ENCODE measurements at regions not wholly inside any gene's neighbourhood (a gene's known extent, or its start where the extent isn't known, plus 50 kb on each side); places are given as distances from the start of the nearest gene placed in this dataset.

- H3K4me1 ChIP-seq (ENCODE audit: insufficient read depth, low read length): no peaks in the 10 kb centered on the region
- TF ChIP-seq EZH2 (IDR thresholded peaks at IDR 0.05; ENCODE audit: borderline replicate concordance, low read depth, low read length, severe bottlenecking) (no peak), CTCF (IDR thresholded peaks at IDR 0.05; ENCODE audit: borderline replicate concordance, extremely low read depth, low read length, poor library complexity, severe bottlenecking) (no peak)
- no peaks in the 10 kb centered on the region for H3K9me3 ChIP-seq (ENCODE audit: insufficient read depth, low read length, severe bottlenecking)
- DNase-seq: no peak
- no peaks in the 10 kb centered on the region for H4K20me1 ChIP-seq (ENCODE audit: insufficient read depth, low read length)
- no peak overlapping the region for H3K27ac ChIP-seq (ENCODE audit: low read length)
- H3K36me3 ChIP-seq (ENCODE audit: insufficient read depth, low read length): no peaks in the 10 kb centered on the region
- H3K27me3 ChIP-seq (ENCODE audit: insufficient read depth, low read length, poor library complexity): no peaks in the 10 kb centered on the region
- no peak overlapping the region for H3K4me2 ChIP-seq (ENCODE audit: insufficient read depth, low read length)
- H3K4me3 ChIP-seq (ENCODE audit: low read depth in 1 of 2, low read length in 2 of 2): no peak overlapping the region
- H2AFZ ChIP-seq (ENCODE audit: low read depth, low read length): no peak overlapping the region
- H3K9ac ChIP-seq (ENCODE audit: low read depth, low read length): no peak overlapping the region
- ATAC-seq (ENCODE audit: insufficient read depth, low read depth): no peak
- H3K79me2 ChIP-seq (ENCODE audit: insufficient read depth, low read length): no peaks in the 10 kb centered on the region
These were observed 901.7 kb downstream of the LRFN5 start for GRCh38 chr14:42508209-42508946.

- no peaks in the 10 kb centered on the region for H4K20me1 ChIP-seq (ENCODE audit: insufficient read depth, low read length)
- no peak overlapping the region for H3K27ac ChIP-seq (ENCODE audit: low read length)
- H3K9ac ChIP-seq (ENCODE audit: low read depth, low read length): no peak overlapping the region
- H3K4me1 ChIP-seq (ENCODE audit: insufficient read depth, low read length): no peaks in the 10 kb centered on the region
- no peak for DNase-seq
- no peak for TF ChIP-seq EZH2 (IDR thresholded peaks at IDR 0.05; ENCODE audit: borderline replicate concordance, low read depth, low read length, severe bottlenecking)
- TF ChIP-seq CTCF (IDR thresholded peaks at IDR 0.05; ENCODE audit: borderline replicate concordance, extremely low read depth, low read length, poor library complexity, severe bottlenecking): no peak
- no peak for ATAC-seq (ENCODE audit: insufficient read depth, low read depth)
- H3K4me2 ChIP-seq (ENCODE audit: insufficient read depth, low read length): no peak overlapping the region
- H3K27me3 ChIP-seq (ENCODE audit: insufficient read depth, low read length, poor library complexity): no peaks in the 10 kb centered on the region
- H2AFZ ChIP-seq (ENCODE audit: low read depth, low read length): no peak overlapping the region
- H3K79me2 ChIP-seq (ENCODE audit: insufficient read depth, low read length): no peaks in the 10 kb centered on the region
- no peaks in the 10 kb centered on the region for H3K9me3 ChIP-seq (ENCODE audit: insufficient read depth, low read length, severe bottlenecking)
- H3K36me3 ChIP-seq (ENCODE audit: insufficient read depth, low read length): no peaks in the 10 kb centered on the region
- H3K4me3 ChIP-seq (ENCODE audit: low read depth in 1 of 2, low read length in 2 of 2): no peak overlapping the region
These were observed 897.8 kb downstream of the LRFN5 start for GRCh38 chr14:42504433-42504832.

GRCh38 chr14:42499137-42499536 lies 892.5 kb downstream of the LRFN5 start:
- no peaks in the 10 kb centered on the region for H3K79me2 ChIP-seq (ENCODE audit: insufficient read depth, low read length)

More at GRCh38 chr14:42499137-42499536, 892.5 kb downstream of the LRFN5 start:
- Histone ChIP-seq H2AFZ (ENCODE audit: low read depth, low read length) (no peak overlapping the region), H3K4me2 (ENCODE audit: insufficient read depth, low read length) (no peak overlapping the region), H3K4me1 (ENCODE audit: insufficient read depth, low read length) (no peaks in the 10 kb centered on the region), H3K9ac (ENCODE audit: low read depth, low read length) (no peak overlapping the region), H3K27me3 (ENCODE audit: insufficient read depth, low read length, poor library complexity) (no peaks in the 10 kb centered on the region), H3K9me3 (ENCODE audit: insufficient read depth, low read length, severe bottlenecking) (no peaks in the 10 kb centered on the region), H3K27ac (ENCODE audit: low read length) (no peak overlapping the region), H3K36me3 (ENCODE audit: insufficient read depth, low read length) (no peaks in the 10 kb centered on the region), H3K4me3 (ENCODE audit: low read depth in 1 of 2, low read length in 2 of 2) (no peak overlapping the region), H4K20me1 (ENCODE audit: insufficient read depth, low read length) (no peaks in the 10 kb centered on the region)
- TF ChIP-seq EZH2 (IDR thresholded peaks at IDR 0.05; ENCODE audit: borderline replicate concordance, low read depth, low read length, severe bottlenecking) (no peak), CTCF (IDR thresholded peaks at IDR 0.05; ENCODE audit: borderline replicate concordance, extremely low read depth, low read length, poor library complexity, severe bottlenecking) (no peak)
- no peak for ATAC-seq (ENCODE audit: insufficient read depth, low read depth)
- no peak for DNase-seq

Data from DND-41 (cell line).